Activated CD8-positive, alpha-beta memory T cell treated with anti-CD3 and anti-CD28 coated beads, Interleukin-2, amount 10 ng/mL, durations not matched to agents 7 days and 5 days (primary cell): ENCODE measurements at regions not wholly inside any gene's neighbourhood (a gene's known extent, or its start where the extent isn't known, plus 50 kb on each side); places are given as distances from the start of the nearest gene placed in this dataset.
"Not testable (repeated sequence)": the region's sequence is repeated elsewhere in the genome, so short reads cannot be mapped to it uniquely, and the experiment has no call there.

Experiments
- ATAC-seq: fragments of 150-1000 bp; cut with Tn5 transposase; one replicate; pipeline ENCODE4 v1.10.0; 2021; ENCODE audit warnings: moderate library complexity
- CTCF ChIA-PET: fragments of 350-600 bp; sonication (Branson Sonifier 250); formaldehyde crosslinking; loops from one replicate; lab custom pipeline; 2021; ENCODE audit warnings: antibody characterized with exemption; lab: Charles Lee
- DNase-seq: peaks from one replicate; pipeline ENCODE4 v3.0.0-alpha.2; 2020
- H3K27ac Mint-ChIP-seq: one replicate; pipeline ENCODE4 v1.8.0; 2021; ENCODE audit warnings: mild to moderate bottlenecking, mixed read lengths
- H3K27me3 Mint-ChIP-seq: one replicate; pipeline ENCODE4 v1.8.0; 2021; ENCODE audit warnings: mixed read lengths
- H3K36me3 Mint-ChIP-seq: one replicate; pipeline ENCODE4 v1.8.0; 2021; ENCODE audit warnings: mild to moderate bottlenecking, mixed read lengths
- H3K4me1 Mint-ChIP-seq: one replicate; pipeline ENCODE4 v1.8.0; 2021; ENCODE audit warnings: mixed read lengths
- H3K4me3 Mint-ChIP-seq: one replicate; pipeline ENCODE4 v1.8.0; 2021; ENCODE audit warnings: mild to moderate bottlenecking, moderate library complexity, mixed read lengths
- H3K9me3 Mint-ChIP-seq: one replicate; pipeline ENCODE4 v1.8.0; 2022; ENCODE audit warnings: low read depth, mixed read lengths

GRCh38 chr16:87016046-87017035 lies 300.9 kb downstream of the C16orf95 start:
- CTCF ChIA-PET, result no interaction called here
- H3K36me3 Mint-ChIP-seq, result no peaks in the 10 kb centered on the region
- H3K4me3 Mint-ChIP-seq, result no peak overlapping the region
- no peaks in the 10 kb centered on the region for H3K9me3 Mint-ChIP-seq
- no peak for DNase-seq
- ATAC-seq, result no peak
- H3K27me3 Mint-ChIP-seq, result peaks cover 13% of the 10 kb centered on the region
- no peaks in the 10 kb centered on the region for H3K4me1 Mint-ChIP-seq
- no peak overlapping the region for H3K27ac Mint-ChIP-seq

GRCh38 chr16:87017371-87018012 lies 299.7 kb downstream of the C16orf95 start:
- no peaks in the 10 kb centered on the region for H3K36me3 Mint-ChIP-seq
- no peak for ATAC-seq
- H3K9me3 Mint-ChIP-seq, result no peaks in the 10 kb centered on the region
- H3K27me3 Mint-ChIP-seq, result peaks cover 13% of the 10 kb centered on the region
- CTCF ChIA-PET, result no interaction called here
- H3K27ac Mint-ChIP-seq, result no peak overlapping the region
- H3K4me1 Mint-ChIP-seq, result no peaks in the 10 kb centered on the region
- no peak for DNase-seq
- no peak overlapping the region for H3K4me3 Mint-ChIP-seq

- no peaks in the 10 kb centered on the region for H3K9me3 Mint-ChIP-seq
- no peak overlapping the region for H3K4me3 Mint-ChIP-seq
- H3K27me3 Mint-ChIP-seq, result peaks cover 2% of the 10 kb centered on the region
- H3K4me1 Mint-ChIP-seq, result no peaks in the 10 kb centered on the region
- ATAC-seq, result no peak
- DNase-seq, result no peak
- no peaks in the 10 kb centered on the region for H3K36me3 Mint-ChIP-seq
- H3K27ac Mint-ChIP-seq, result no peak overlapping the region
- CTCF ChIA-PET, result no interaction called here
Measured at GRCh38 chr16:87025676-87026075, 291.5 kb downstream of the C16orf95 start.

- Mint-ChIP-seq H3K27me3 (peaks cover 2% of the 10 kb centered on the region), H3K27ac (no peak overlapping the region), H3K36me3 (no peaks in the 10 kb centered on the region), H3K9me3 (no peaks in the 10 kb centered on the region), H3K4me3 (no peak overlapping the region), H3K4me1 (no peaks in the 10 kb centered on the region)
- CTCF ChIA-PET, result no interaction called here
- no peak for DNase-seq
- no peak for ATAC-seq
Measured at GRCh38 chr16:87027056-87027616, 290.1 kb downstream of the C16orf95 start.

GRCh38 chr16:87028481-87029320 lies 288.5 kb downstream of the C16orf95 start:
- DNase-seq (no peak), ATAC-seq (no peak)
- Mint-ChIP-seq H3K27me3 (peaks cover 2% of the 10 kb centered on the region), H3K4me1 (no peaks in the 10 kb centered on the region), H3K36me3 (no peaks in the 10 kb centered on the region), H3K9me3 (no peaks in the 10 kb centered on the region), H3K4me3 (no peak overlapping the region), H3K27ac (no peak overlapping the region)
- CTCF ChIA-PET, result no interaction called here

GRCh38 chr16:87032554-87032953 lies 284.6 kb downstream of the C16orf95 start:
- Mint-ChIP-seq H3K9me3 (no peaks in the 10 kb centered on the region), H3K4me3 (no peak overlapping the region), H3K27me3 (no peaks in the 10 kb centered on the region), H3K36me3 (no peaks in the 10 kb centered on the region), H3K4me1 (no peaks in the 10 kb centered on the region), H3K27ac (no peak overlapping the region)
- CTCF ChIA-PET, result no interaction called here
- no peak for ATAC-seq
- DNase-seq, result no peak

- H3K36me3 Mint-ChIP-seq, result no peaks in the 10 kb centered on the region
- H3K27ac Mint-ChIP-seq, result no peak overlapping the region
- CTCF ChIA-PET, result no interaction called here
- no peaks in the 10 kb centered on the region for H3K9me3 Mint-ChIP-seq
- ATAC-seq (no peak), DNase-seq (no peak)
- H3K4me3 Mint-ChIP-seq, result no peak overlapping the region
- no peaks in the 10 kb centered on the region for H3K27me3 Mint-ChIP-seq
- no peaks in the 10 kb centered on the region for H3K4me1 Mint-ChIP-seq
Measured at GRCh38 chr16:87033021-87033471, 284.1 kb downstream of the C16orf95 start.

GRCh38 chr16:87033541-87034300 lies 283.5 kb downstream of the C16orf95 start:
- H3K27ac Mint-ChIP-seq, result no peak overlapping the region
- no peaks in the 10 kb centered on the region for H3K27me3 Mint-ChIP-seq
- DNase-seq, result no peak
- no peaks in the 10 kb centered on the region for H3K36me3 Mint-ChIP-seq
- H3K9me3 Mint-ChIP-seq, result no peaks in the 10 kb centered on the region
- H3K4me3 Mint-ChIP-seq, result no peak overlapping the region
- CTCF ChIA-PET, result no interaction called here
- no peak for ATAC-seq
- no peaks in the 10 kb centered on the region for H3K4me1 Mint-ChIP-seq

- DNase-seq (no peak), ATAC-seq (no peak)
- CTCF ChIA-PET, result no interaction called here
- Mint-ChIP-seq H3K27me3 (no peaks in the 10 kb centered on the region), H3K36me3 (no peaks in the 10 kb centered on the region), H3K4me1 (no peaks in the 10 kb centered on the region), H3K4me3 (no peak overlapping the region), H3K27ac (no peak overlapping the region), H3K9me3 (no peaks in the 10 kb centered on the region)
Measured at GRCh38 chr16:87034317-87034716, 282.9 kb downstream of the C16orf95 start.

GRCh38 chr16:87035053-87035452 lies 282.1 kb downstream of the C16orf95 start:
- Mint-ChIP-seq H3K27ac (no peak overlapping the region), H3K27me3 (no peaks in the 10 kb centered on the region), H3K4me3 (no peak overlapping the region), H3K36me3 (no peaks in the 10 kb centered on the region), H3K4me1 (no peaks in the 10 kb centered on the region), H3K9me3 (no peaks in the 10 kb centered on the region)
- DNase-seq (no peak), ATAC-seq (no peak)
- CTCF ChIA-PET, result no interaction called here

GRCh38 chr16:87037012-87037411 lies 280.2 kb downstream of the C16orf95 start:
- CTCF ChIA-PET, result no interaction called here
- Mint-ChIP-seq H3K36me3 (no peaks in the 10 kb centered on the region), H3K4me3 (no peak overlapping the region), H3K4me1 (no peaks in the 10 kb centered on the region), H3K9me3 (no peaks in the 10 kb centered on the region), H3K27ac (no peak overlapping the region), H3K27me3 (no peaks in the 10 kb centered on the region)
- ATAC-seq (no peak), DNase-seq (no peak)

GRCh38 chr16:87038528-87038927 lies 278.7 kb downstream of the C16orf95 start:
- H3K9me3 Mint-ChIP-seq, H3K27ac Mint-ChIP-seq, ATAC-seq, DNase-seq, H3K4me3 Mint-ChIP-seq, H3K4me1 Mint-ChIP-seq, CTCF ChIA-PET, H3K36me3 Mint-ChIP-seq, H3K27me3 Mint-ChIP-seq: not testable (repeated sequence)
